Spleen (tissue), 7 donors: ENCODE measurements at regions not wholly inside any gene's neighbourhood (a gene's known extent, or its start where the extent isn't known, plus 50 kb on each side); places are given as distances from the start of the nearest gene placed in this dataset.

Experiments
- CTCF ChIP-seq, 11 experiments: fragments of 200-600 bp in 7 of 11; fragments of 450-650 bp in 4 of 11; sonication (generic) in 4 of 11; IDR thresholded peaks in 8 of 11; conservative IDR thresholded peaks in 3 of 11; 1 replicate in 7 of 11; 2 replicates in 4 of 11; pipeline versions ENCODE4 v1.4.0 to v1.8.0; 2016 to 2021; ENCODE audit warnings: antibody characterized with exemption in 11 of 11, inconsistent platforms in 4 of 11, mild to moderate bottlenecking in 1 of 11
- POLR2A ChIP-seq, 3 donors: fragments of 450-650 bp; IDR thresholded peaks; one replicate each; pipeline ENCODE4 v1.5.1; 2017; ENCODE audit warnings: antibody characterized with exemption in 3 of 3, mild to moderate bottlenecking in 1 of 3
- donor health status: DM: no; HTN: no; CAD: no; lungs with moderate emphysema.
- donor health status: DM: no; HTN: no; CAD: no.
- donor health status: DM: no; HTN: no; CAD: no.

- TF ChIP-seq CTCF (IDR thresholded peaks at IDR 0.05 in 8 of 11, conservative IDR thresholded peaks at IDR 0.05 in 3 of 11) (no peak), POLR2A (IDR thresholded peaks at IDR 0.05) (no peak)
Measured at GRCh38 chr2:150963336-150963735, 298.3 kb downstream of the RBM43 start.
